ENCODE measurements at regions not wholly inside any gene's neighbourhood (a gene's known extent, or its start where the extent isn't known, plus 50 kb on each side); places are given as distances from the start of the nearest gene placed in this dataset.

DNA sequence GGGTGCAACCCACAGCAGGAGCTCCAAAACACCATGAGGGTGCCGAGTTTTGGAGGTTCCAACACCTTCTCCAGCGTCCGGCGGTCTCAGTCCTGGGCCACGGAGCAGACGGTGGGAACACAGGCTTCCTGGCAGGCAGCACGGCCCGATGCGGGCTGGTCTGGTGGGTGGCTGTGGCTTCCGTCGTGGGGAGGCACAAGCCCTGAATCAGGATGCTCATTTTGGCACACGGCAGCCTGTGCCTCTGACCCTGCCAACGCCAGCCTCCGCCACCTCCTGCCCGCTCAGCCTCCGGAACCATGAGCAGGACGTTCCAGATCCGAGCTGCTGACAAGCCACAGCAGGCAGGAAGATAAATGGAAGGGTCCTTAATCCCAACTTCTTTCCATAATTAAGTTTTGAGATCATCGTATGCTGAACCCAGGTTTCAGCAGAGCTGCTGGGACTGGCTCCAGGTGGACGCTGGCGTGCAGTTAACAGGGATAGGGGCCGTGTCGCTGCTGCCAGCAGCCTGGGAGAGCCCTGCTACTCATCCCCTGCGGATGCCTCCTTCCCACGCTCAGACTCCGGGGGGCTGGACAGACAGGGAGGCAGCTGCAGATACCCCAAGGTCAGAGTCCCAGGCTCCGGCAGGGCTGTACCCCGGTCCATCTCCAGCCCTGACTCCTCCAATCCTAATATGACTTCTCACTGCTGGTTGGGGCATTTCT, 136.6 kb downstream of the ENGASE start:
- no peak overlapping the region for H3K27ac ChIP-seq
- H3K36me3 ChIP-seq = no peaks in the 10 kb centered on the region
- H3K9me3 ChIP-seq = no peaks in the 10 kb centered on the region
- DNase-seq = no peak
- intact Hi-C loops (cut with DNase I; ENCODE audit: low total_unique reads) = no loop called here
- H3K27me3 ChIP-seq = peaks cover 5 to 95% (median 45%) of the 10 kb centered on the region in 3 donors
- H3K4me3 ChIP-seq = no peak overlapping the region
- 66 to 79% (median 74%) methylated on average over 8 to 28 of the region's 28 CpGs for WGBS, 5 donors
- no peaks in the 10 kb centered on the region for H3K4me1 ChIP-seq
- TF ChIP-seq EP300 (IDR thresholded peaks at IDR 0.05) (no peak), POLR2AphosphoS5 (IDR thresholded peaks at IDR 0.05) (no peak), POLR2A (IDR thresholded peaks at IDR 0.05) (no peak)
- TF ChIP-seq, protein P1, sequence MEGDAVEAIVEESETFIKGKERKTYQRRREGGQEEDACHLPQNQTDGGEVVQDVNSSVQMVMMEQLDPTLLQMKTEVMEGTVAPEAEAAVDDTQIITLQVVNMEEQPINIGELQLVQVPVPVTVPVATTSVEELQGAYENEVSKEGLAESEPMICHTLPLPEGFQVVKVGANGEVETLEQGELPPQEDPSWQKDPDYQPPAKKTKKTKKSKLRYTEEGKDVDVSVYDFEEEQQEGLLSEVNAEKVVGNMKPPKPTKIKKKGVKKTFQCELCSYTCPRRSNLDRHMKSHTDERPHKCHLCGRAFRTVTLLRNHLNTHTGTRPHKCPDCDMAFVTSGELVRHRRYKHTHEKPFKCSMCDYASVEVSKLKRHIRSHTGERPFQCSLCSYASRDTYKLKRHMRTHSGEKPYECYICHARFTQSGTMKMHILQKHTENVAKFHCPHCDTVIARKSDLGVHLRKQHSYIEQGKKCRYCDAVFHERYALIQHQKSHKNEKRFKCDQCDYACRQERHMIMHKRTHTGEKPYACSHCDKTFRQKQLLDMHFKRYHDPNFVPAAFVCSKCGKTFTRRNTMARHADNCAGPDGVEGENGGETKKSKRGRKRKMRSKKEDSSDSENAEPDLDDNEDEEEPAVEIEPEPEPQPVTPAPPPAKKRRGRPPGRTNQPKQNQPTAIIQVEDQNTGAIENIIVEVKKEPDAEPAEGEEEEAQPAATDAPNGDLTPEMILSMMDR (IDR thresholded peaks at IDR 0.05) = no peak

DNA sequence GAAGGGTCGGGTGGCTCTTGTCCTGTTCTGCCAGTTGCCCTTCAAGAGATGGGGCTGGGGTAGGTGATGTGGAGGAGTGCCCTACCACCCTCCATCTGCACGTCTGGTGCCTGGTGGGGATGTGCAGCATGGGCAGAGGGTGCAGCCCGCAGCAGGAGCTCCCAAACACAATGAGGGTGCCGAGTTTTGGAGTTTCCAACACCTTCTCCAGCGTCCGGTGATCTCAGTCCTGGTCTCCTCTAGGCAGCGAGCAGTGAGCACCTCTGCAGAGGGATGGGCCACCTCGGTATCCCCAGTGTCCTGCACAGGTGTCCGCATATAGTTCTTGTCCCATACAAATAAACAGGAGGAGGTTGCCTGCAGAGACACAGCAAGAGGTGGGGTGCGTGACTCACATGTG, 136.0 kb downstream of the ENGASE start:
- Histone ChIP-seq H3K27me3 (peaks cover 5 to 95% (median 39%) of the 10 kb centered on the region in 3 donors), H3K4me1 (no peaks in the 10 kb centered on the region), H3K36me3 (no peaks in the 10 kb centered on the region), H3K9me3 (no peaks in the 10 kb centered on the region), H3K4me3 (no peak overlapping the region), H3K27ac (no peak overlapping the region)
- DNase-seq = no peak
- intact Hi-C loops (cut with DNase I; ENCODE audit: low total_unique reads) = no loop called here
- TF ChIP-seq POLR2AphosphoS5 (IDR thresholded peaks at IDR 0.05) = no peak
- no peak for TF ChIP-seq EP300 (IDR thresholded peaks at IDR 0.05)
- TF ChIP-seq POLR2A (IDR thresholded peaks at IDR 0.05) = no peak
- TF ChIP-seq, protein P1 (IDR thresholded peaks at IDR 0.05) = no peak
- 65 to 83% (median 71%) methylated on average over 8 to 10 of the region's 10 CpGs for WGBS, 5 donors

DNA sequence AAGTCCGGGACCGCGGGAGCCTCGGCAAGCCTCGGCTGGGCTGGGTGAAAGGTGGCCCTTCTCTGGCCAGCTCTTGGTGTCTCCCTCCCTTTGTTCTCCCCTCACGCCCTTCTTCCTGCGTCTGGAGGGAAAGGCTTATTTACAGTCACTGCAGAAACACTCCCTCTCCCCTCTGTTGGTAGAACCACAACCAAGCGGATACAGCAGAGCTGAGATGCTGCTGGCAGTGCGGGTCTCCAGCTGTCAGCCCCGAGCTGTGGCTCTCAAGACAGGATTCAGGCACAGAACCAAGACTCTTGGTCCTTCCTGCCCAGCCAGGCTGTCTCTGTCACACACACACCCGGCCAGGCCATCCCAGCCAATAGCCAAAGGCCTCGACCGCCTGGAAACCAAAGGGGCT, 133.3 kb downstream of the ENGASE start:
- TF ChIP-seq EP300 (IDR thresholded peaks at IDR 0.05) (no peak), POLR2AphosphoS5 (IDR thresholded peaks at IDR 0.05) (no peak), POLR2A (IDR thresholded peaks at IDR 0.05) (no peak)
- TF ChIP-seq, protein P1 (IDR thresholded peaks at IDR 0.05) = no peak
- WGBS, 5 donors = 30 to 42% (median 38%) methylated on average over 13 of the region's 13 CpGs
- peaks cover 0 to 10% (median 0%) of the 10 kb centered on the region in 4 donors for H3K9me3 ChIP-seq

DNA sequence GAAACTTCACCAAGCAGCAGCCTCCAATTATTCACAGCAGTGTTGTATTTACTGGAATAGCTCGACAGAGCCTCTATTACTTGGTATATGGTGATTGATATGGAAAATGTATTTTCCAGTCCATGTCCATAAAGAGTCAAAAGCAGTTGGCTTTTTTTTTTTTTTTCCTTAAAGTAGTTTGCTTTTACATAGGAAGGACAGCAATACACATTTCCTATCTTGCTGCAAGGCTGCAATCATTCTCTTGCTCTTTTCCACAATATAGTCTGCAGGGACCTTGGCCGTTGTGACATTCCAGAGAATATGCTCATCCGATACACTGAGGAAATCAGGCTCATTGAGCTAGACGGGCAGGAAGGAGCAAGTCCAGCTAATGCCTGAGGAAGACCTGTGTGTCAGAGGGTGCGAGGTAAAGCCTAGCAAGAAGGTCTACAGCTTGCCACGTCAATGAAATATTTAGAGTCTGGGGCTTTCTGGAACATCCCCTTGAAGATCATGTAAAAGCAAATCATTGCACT, 131.1 kb downstream of the ENGASE start:
- H3K9me3 ChIP-seq = peaks cover 0 to 10% (median 0%) of the 10 kb centered on the region in 4 donors
- WGBS, 5 donors = 55 to 72% (median 69%) methylated on average over 6 of the region's 6 CpGs
- H3K4me1 ChIP-seq = no peaks in the 10 kb centered on the region
- no peaks in the 10 kb centered on the region for H3K36me3 ChIP-seq
- no peak overlapping the region for H3K27ac ChIP-seq
- H3K27me3 ChIP-seq = peaks cover 0 to 90% (median 21%) of the 10 kb centered on the region in 3 donors
- intact Hi-C loops (cut with DNase I; ENCODE audit: low total_unique reads) = no loop called here
- TF ChIP-seq, protein P1 (IDR thresholded peaks at IDR 0.05) = no peak
- TF ChIP-seq EP300 (IDR thresholded peaks at IDR 0.05) = no peak
- TF ChIP-seq POLR2A (IDR thresholded peaks at IDR 0.05) = no peak
- TF ChIP-seq POLR2AphosphoS5 (IDR thresholded peaks at IDR 0.05) = no peak
- H3K4me3 ChIP-seq = no peak overlapping the region
- DNase-seq = no peak

More for the DNA sequence above, 133.3 kb downstream of the ENGASE start:
- intact Hi-C loops (cut with DNase I; ENCODE audit: low total_unique reads) = no loop called here
- H3K27me3 ChIP-seq = peaks cover 0 to 90% (median 23%) of the 10 kb centered on the region in 3 donors
- no peak overlapping the region for H3K27ac ChIP-seq
- H3K4me3 ChIP-seq = no peak overlapping the region
- no peaks in the 10 kb centered on the region for H3K4me1 ChIP-seq
- no peaks in the 10 kb centered on the region for H3K36me3 ChIP-seq
- DNase-seq = no peak
